Muscle of back (tissue), 3 donors: ENCODE measurements at regions not wholly inside any gene's neighbourhood (a gene's known extent, or its start where the extent isn't known, plus 50 kb on each side); places are given as distances from the start of the nearest gene placed in this dataset.
"Not testable (repeated sequence)": the region's sequence is repeated elsewhere in the genome, so short reads cannot be mapped to it uniquely, and the experiment has no call there.

ENCODE experiments used
- DNase-seq, 3 donors: peaks; one replicate each; pipeline versions ENCODE4 v3.0.0 to v3.0.0-alpha.2; 2013

- no peak for DNase-seq
These were observed 131.3 kb upstream of the GMDS start for GRCh38 chr6:2376429-2377355.

DNA sequence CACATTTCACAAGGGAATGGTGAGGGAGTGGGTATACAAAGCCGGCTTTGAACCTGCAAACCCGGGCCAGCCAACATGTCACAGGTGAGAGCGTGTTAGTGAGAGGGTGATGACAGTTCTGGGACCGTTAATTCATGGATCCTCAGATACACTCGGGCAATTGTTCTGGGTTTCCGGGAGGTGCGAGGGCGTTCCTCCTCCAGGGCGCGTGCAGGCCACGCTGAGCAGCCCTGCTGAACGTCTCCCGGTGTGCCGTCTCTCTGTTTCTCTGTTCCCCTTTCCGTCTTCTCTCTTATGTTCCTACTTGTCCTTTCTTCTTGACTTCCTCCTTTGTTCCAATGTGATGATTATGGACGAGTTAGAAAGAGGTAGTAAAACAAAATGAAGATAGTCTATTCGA is 130.0 kb upstream of the GMDS start:
- DNase-seq = no peak

- no peak for DNase-seq
These were observed 124.2 kb upstream of the GMDS start for GRCh38 chr6:2369606-2370005.

DNA sequence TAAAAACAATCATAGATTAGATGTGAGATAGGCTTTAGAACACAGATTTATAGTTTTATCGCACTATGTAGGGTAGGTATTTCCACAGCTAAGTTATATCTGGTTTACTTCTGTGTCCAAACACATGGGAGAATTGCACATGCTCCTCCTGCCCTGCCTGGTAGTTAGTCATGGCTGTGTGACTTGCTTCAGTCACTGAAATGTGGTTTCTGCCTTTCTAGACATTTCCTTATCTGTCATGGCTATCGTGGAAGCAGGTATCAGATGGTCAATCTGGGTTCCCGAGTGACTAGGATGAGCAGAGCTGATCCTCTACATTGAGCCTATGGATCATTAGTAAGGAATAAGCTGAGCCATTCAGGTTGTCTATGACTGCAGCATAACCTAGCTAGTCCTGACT is 117.8 kb upstream of the GMDS start:
- DNase-seq = no peak

- no peak for DNase-seq
These were observed 115.8 kb upstream of the GMDS start for GRCh38 chr6:2361195-2361594.

DNA sequence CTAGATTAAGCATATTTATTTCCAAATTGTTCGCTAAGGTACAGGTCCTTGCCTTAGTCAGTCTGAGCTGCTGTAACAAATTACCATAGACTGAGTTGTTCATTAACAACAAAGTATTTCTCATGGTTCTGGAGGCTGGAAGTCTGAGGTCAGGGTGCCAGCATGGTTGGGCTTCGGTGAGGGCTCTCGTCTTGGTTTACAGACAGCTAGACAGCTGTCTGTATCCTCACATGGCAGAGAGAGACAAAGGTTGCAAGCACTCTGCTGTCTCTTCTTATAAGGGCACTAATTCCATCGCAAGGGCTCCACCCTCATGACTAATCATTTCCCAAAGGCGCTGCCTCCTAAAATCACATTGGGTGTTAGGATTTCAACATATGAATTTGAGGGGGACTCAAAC is 115.3 kb upstream of the GMDS start:
- DNase-seq = no peak

DNA sequence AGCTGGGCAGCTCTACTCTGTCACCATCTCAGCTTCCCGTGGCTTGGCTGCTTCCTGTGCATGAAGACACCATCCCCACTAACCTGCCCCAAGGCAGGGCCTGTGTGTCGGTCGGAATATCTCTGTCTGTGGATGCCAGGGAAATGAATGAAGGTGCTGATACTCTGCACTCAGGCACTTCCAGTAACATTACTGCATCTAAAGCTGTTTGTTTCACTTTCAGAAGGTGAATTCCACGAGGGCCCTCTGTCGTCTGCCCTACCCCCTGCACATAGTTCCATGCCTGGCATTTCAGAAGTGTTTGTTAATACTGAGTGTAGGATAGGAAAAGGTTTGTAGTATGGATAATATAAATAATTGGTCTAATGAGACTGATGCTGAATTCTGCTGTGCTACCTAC is 114.7 kb upstream of the GMDS start:
- no peak for DNase-seq

GRCh38 chr6:2355150-2355549 is 109.7 kb upstream of the GMDS start:
- DNase-seq = peak in 1 of 3 donors; percentile 35

DNA sequence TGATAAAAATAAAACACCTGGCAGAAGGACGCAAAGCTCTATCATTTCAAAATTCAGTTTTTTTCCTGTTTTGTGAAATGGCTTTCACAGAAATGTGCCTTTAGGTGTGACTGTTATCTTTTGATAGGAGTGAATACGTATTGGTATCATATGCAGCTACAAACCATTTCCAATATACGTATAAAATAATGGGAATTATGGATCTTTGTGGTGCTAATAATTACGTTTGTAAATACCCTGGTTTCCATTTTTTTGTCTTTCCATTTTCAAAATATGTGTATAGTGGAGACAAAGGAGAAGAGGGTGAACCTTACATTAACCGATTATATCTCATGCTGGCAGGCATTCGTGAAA is 108.7 kb upstream of the GMDS start:
- no peak for DNase-seq

DNA sequence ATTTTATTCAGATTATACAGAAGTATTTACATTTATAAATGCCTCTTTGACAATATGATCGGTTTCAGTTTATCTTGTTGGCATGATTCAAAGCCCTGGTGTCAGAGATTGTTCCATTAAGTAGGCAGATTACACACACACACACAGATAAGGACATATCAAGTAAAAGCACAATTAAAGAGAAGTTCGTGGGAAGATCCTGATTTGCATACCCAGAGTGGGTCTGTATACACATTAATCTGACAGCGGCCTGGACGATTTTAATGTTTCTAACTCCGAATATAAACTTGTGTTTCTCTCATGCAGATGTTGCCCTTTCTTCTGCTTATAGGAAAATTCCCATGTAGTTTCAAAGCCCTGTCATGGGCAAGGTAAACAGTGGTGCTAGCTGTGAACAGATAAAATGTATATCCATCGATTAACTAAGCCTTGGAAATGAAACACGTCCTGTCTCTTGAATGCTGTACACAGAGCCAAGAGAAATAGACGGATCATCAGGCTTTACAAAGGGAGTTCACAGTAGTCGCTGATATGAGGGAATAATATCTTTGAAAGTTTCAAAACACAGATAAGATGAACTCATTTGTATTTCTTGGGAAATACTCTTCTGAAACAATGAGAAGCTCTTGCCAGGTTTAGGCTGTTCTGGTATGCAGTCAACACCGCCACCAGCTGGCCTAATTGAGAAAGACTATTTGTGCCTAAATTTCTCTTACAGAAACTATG is 108.2 kb upstream of the GMDS start:
- DNase-seq = peak; percentile 66 to 86 (median 74)

DNA sequence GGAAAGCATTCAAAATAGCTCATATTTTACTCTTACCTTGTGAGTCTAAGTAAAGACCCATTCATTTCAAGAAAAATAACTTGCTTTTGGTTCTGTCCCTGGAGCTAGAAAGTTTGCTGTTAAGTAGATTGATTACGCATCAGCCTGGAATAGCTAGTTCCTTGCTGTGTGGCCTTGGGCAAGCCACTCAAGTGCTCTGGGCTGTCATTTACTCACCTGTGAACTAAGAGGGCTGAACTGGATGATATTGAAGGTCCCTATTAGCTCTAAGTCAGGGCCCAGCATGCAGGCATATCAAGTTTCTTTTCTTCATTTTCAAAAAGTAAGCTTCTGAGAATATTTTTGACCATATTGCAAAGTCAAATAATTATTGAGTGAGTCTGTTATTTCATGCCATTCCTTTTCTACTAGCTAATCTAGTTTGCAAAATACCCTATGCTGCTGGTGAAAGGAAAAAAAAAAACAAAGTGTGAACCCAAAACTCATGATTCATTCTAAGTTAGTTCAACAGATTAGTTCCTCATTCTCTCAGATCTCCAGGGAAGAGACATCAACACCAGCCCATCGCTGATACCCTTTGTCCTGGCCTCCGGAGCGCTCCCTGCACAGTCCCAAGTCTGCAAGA is 106.5 kb upstream of the GMDS start:
- DNase-seq = peak in 1 of 3 donors; percentile 22

GRCh38 chr6:2351090-2351489 is 105.7 kb upstream of the GMDS start:
- DNase-seq = no peak

- DNase-seq = no peak
These were observed 100.7 kb upstream of the GMDS start for GRCh38 chr6:2346078-2346477.

GRCh38 chr6:2344319-2344905 is 99.0 kb upstream of the GMDS start:
- DNase-seq = no peak

GRCh38 chr6:2327591-2327990 is 82.2 kb upstream of the GMDS start:
- DNase-seq = no peak

GRCh38 chr6:2324166-2324953 is 79.0 kb upstream of the GMDS start:
- no peak for DNase-seq

GRCh38 chr6:2317498-2317897 is 72.1 kb upstream of the GMDS start:
- DNase-seq = not testable (repeated sequence)

GRCh38 chr6:2314641-2315040 is 69.2 kb upstream of the GMDS start:
- peak in 1 of 3 donors; percentile 3 for DNase-seq

DNA sequence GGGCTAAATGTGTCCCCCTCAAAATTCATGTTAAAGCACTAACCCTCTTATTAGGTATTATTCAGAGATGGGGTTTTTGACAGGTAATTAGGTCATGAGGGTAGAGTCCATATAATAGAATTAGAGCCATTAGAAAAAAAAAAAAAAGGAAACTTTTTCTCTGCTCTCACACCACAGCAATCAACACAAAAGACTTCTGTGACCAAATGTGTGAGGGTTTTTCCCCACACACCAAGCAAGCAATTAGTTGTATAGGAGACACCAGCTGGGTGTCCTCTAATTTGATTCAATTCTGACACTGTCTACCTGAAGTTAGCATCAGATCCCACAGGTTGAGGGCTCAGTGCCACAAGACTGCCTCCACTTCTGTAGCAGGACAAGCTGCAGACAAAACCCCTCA is 64.6 kb upstream of the GMDS start:
- no peak for DNase-seq

DNA sequence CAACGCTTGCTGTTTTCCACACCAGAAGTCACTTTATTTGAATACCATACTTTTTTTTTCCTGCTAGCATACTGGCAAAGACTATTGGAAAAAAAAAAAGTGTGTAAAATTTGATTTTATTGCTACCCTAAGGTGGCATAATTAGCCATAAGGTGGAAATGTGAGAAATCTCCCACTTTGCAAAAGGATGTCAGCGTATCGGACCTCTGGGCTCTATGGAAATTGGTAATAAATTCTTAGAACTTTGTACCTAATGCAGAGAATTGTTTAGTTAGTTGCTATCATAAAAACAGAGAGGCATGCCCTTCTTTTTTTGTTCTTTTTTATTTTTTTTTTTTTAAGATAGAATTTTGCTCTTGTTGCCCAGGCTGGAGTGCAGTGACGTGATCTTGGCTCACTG is 63.7 kb upstream of the GMDS start:
- DNase-seq = no peak

GRCh38 chr6:2307799-2308198 is 62.4 kb upstream of the GMDS start:
- no peak for DNase-seq

- no peak for DNase-seq
These were observed 60.5 kb upstream of the GMDS start for GRCh38 chr6:2305951-2306350.
